Panc1 (cell line): ENCODE measurements at regions not wholly inside any gene's neighbourhood (a gene's known extent, or its start where the extent isn't known, plus 50 kb on each side); places are given as distances from the start of the nearest gene placed in this dataset.

Experiments
- ATAC-seq: fragments of 200-7000 bp; cut with Tn5 transposase; 2 replicates; pipeline ENCODE4 v1.9.1; 2020; ENCODE audit warnings: mild to moderate bottlenecking, moderate library complexity
- BruUV-seq: library from RNA; stranded (reverse); fragments of 400-500 nt; replicated peaks from 2 replicates; lab custom pipeline; 2021; lab: Mats Ljungman, UMichigan
- CTCF ChIA-PET: fragments of 300-600 bp; sonication (Branson Sonifier 250); formaldehyde crosslinking; loops from one replicate; lab custom pipeline; 2022; ENCODE audit warnings: antibody characterized with exemption; lab: Charles Lee
- POLR2A ChIA-PET: fragments of 300-600 bp; sonication (Branson Sonifier 250); formaldehyde crosslinking; loops from one replicate; lab custom pipeline; 2022; ENCODE audit warnings: antibody characterized with exemption; lab: Charles Lee
- DNase-seq: peaks from one replicate; pipeline ENCODE4 v3.0.0-alpha.2; 2010; ENCODE audit warnings: low read depth, low spot score
- H3K27ac ChIP-seq: 2 replicates; pipeline ENCODE4 v1.5.1; 2011; ENCODE audit warnings: mild to moderate bottlenecking, low read length, inconsistent platforms
- H3K27me3 ChIP-seq: fragments of 200-500 bp; sonication (Bioruptor generic); 2 replicates; pipeline ENCODE4 v1.6.0; 2014; ENCODE audit warnings: low read length, inconsistent platforms; ENCODE audit not compliant: control insufficient read depth, insufficient read depth
- H3K36me3 ChIP-seq: fragments of 200-500 bp; sonication (Bioruptor generic); 2 replicates; pipeline ENCODE4 v1.5.1; 2014; ENCODE audit warnings: inconsistent platforms, mild to moderate bottlenecking, low read length, moderate library complexity; ENCODE audit not compliant: control insufficient read depth, insufficient read depth
- H3K4me1 ChIP-seq: 2 replicates; pipeline ENCODE4 v1.5.1; 2011; ENCODE audit warnings: inconsistent platforms, mild to moderate bottlenecking, low read length, moderate library complexity; ENCODE audit not compliant: control insufficient read depth, insufficient read depth
- H3K4me3 ChIP-seq, 2 experiments: 2 replicates each; pipeline ENCODE4 v1.5.1; 2011 to 2012; ENCODE audit warnings: low read depth in 2 of 2, low read length in 2 of 2, mild to moderate bottlenecking in 2 of 2, inconsistent platforms in 1 of 2, moderate library complexity in 1 of 2
- H3K9me3 ChIP-seq: fragments of 200-500 bp; sonication (Bioruptor generic); 2 replicates; pipeline ENCODE4 v1.5.1; 2014; ENCODE audit warnings: low read depth, mild to moderate bottlenecking, inconsistent platforms, low read length, moderate library complexity; ENCODE audit not compliant: control insufficient read depth, insufficient read depth
- CTCF ChIP-seq: fragments of 450-650 bp; IDR thresholded peaks from 2 replicates; pipeline ENCODE4 v1.5.1; 2017; ENCODE audit warnings: mild to moderate bottlenecking
- POLR2AphosphoS5 ChIP-seq: IDR thresholded peaks from 2 replicates; pipeline ENCODE4 v1.6.1; 2012; ENCODE audit warnings: mild to moderate bottlenecking, low read depth, low read length, moderate library complexity
- REST ChIP-seq, 2 experiments: IDR thresholded peaks; 2 replicates each; pipeline ENCODE4 v1.6.1; 2011 to 2012; ENCODE audit warnings: low read depth in 2 of 2, control low read depth in 1 of 2, low read length in 1 of 2, mild to moderate bottlenecking in 1 of 2, moderate library complexity in 1 of 2; ENCODE audit not compliant: insufficient read depth in 1 of 2
- SIN3A ChIP-seq: IDR thresholded peaks from 2 replicates; pipeline ENCODE4 v1.6.1; 2012; ENCODE audit warnings: low read depth, mild to moderate bottlenecking, low read length, moderate library complexity, borderline replicate concordance; ENCODE audit not compliant: insufficient read depth
- TCF7L2 ChIP-seq: IDR thresholded peaks from 2 replicates; pipeline ENCODE4 v1.6.1; 2011; ENCODE audit warnings: mild to moderate bottlenecking, low read depth, low read length, inconsistent platforms
- in situ Hi-C: cut with HindIII; loops from 2 replicates; pipeline ENCODE4 v1.10.0; 2016; ENCODE audit warnings: low sequenced_read_pairs, low pct_unique_long_range_greater_than_20kb
- intact Hi-C: fragments of 100-400 bp; cut with micrococcal nuclease; formaldehyde crosslinking; loops from one replicate; pipeline ENCODE4 v1.10.0; 2022; ENCODE audit not compliant: unreplicated experiment

- Histone ChIP-seq H3K27ac (no peak overlapping the region), H3K4me3 (no peak overlapping the region), H3K27me3 (no peaks in the 10 kb centered on the region), H3K36me3 (no peaks in the 10 kb centered on the region), H3K4me1 (no peaks in the 10 kb centered on the region), H3K9me3 (no peaks in the 10 kb centered on the region)
- CTCF ChIA-PET, result no interaction called here
- ATAC-seq (no peak), DNase-seq (no peak)
- POLR2A ChIA-PET, result no interaction called here
- in situ Hi-C loops (no loop called here), intact Hi-C loops (no loop called here)
- TF ChIP-seq SIN3A (no peak), CTCF (no peak), TCF7L2 (no peak), REST (IDR thresholded peaks at IDR 0.05; ENCODE audit: insufficient read depth in 1 of 2, low read depth in 2 of 2, low read length in 1 of 2) (no peak), POLR2AphosphoS5 (no peak)
- BruUV-seq, result no TSS peak
These were observed 186.0 kb downstream of the LEPR start for GRCh38 chr1:65606426-65606825.

DNA sequence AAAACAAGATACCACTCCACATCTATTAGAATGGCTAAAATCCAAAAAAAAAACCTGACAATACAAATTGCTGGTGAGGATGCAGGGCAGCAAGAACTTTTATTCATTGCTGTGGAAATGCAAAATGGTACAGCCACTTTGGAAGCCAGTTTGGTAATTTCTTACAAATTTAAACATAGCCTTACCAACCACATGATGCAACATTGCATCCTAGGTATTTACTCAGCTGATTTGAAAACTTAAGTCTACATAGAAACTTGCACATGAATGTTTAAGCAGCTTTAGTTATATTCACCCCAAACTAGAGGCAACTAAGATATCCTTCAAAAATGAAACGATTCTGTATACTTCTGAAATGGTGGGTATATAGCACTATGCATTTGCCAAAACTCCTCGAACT, 178.8 kb upstream of the PDE4B start:
- BruUV-seq, result no TSS peak
- ChIA-PET POLR2A (no interaction called here), CTCF (no interaction called here)
- TF ChIP-seq SIN3A (no peak), POLR2AphosphoS5 (no peak), REST (IDR thresholded peaks at IDR 0.05; ENCODE audit: insufficient read depth in 1 of 2, low read depth in 2 of 2, low read length in 1 of 2) (no peak), CTCF (no peak)
- DNase-seq (no peak), ATAC-seq (no peak)
- H3K4me3 ChIP-seq, result no peak overlapping the region
- intact Hi-C loops, result no loop called here
- no peaks in the 10 kb centered on the region for H3K9me3 ChIP-seq
- H3K4me1 ChIP-seq, result no peaks in the 10 kb centered on the region
- H3K27me3 ChIP-seq, result no peaks in the 10 kb centered on the region
- in situ Hi-C loops, result no loop called here
- H3K36me3 ChIP-seq, result no peaks in the 10 kb centered on the region
- H3K27ac ChIP-seq, result no peak overlapping the region
